Glomerular endothelial cell (primary cell): ENCODE measurements at regions not wholly inside any gene's neighbourhood (a gene's known extent, or its start where the extent isn't known, plus 50 kb on each side); places are given as distances from the start of the nearest gene placed in this dataset.

Experiments used
- DNase-seq: peaks from one replicate; pipeline ENCODE4 v3.0.0-alpha.2; 2011; ENCODE audit warnings: low read depth, low spot score; ENCODE audit errors: extremely low read depth

DNA sequence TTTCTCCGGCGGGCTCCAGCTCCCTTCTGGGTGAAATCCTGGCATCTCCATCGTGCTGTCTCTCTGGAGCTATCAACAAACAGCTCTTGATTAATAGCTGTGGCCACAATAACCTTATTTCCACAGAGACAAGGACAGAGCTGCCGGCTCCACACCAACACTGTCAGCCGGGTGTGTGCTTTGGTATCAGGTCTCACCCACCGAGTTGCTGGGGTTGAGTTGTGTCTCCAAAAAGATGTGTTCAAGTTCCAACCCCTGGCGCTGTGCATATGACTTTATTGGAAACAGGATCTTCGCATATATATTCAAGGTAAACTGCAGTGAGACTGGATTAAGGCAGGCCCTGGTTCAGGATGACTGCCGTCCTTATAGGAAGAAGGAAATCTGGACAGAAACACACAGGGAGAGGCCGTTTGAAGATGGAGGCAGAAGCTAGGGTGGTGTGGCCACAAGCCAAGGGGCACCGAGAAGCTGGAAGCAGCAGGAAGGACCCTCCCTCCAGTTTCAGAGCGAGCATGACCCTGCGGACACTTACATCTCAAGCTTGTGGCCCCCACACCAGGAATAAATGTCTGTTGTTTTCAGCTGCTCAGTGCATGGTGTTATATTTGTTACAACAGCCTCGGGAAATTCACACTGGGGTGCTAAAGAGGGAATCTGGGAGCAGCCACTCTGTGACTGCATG lies 88.4 kb upstream of the TMPRSS2 start:
- no peak for DNase-seq

DNA sequence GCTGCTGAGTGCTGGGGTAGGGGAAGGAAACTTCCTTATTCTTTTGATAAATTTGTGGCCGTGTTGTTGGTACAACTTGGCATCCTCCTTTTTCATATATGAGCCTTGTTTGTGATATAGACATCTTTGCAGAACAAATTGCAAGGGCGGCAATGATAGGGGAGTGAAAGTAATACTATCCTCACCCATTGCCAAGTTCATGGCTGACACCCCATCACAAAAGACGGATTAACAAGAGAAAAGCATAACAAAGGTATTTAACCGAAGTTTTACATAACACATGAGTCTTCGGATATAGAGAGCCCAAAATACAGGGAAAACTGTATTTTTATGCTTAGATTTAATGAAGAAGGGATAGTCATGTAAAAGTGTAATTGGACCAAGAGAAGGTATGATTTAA lies 86.3 kb upstream of the TMPRSS2 start:
- no peak for DNase-seq

DNA sequence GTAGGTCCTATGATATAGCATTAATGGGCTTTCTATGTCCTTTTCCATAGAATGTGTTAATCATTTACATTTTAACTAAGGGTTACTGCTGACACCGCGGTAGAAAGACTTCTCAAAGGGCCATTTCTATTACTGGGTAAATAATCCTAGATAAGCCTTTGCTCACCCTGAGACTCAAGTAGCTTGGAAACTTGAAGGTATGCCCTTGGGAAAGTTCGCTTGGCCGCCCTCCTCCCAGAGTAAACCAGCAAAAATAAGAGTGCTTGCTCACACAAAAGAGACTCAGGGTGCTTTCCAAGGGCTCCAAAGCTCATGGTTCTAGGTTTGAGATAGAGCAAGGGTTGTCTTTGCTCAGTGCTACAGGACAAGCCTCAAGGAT lies 85.8 kb upstream of the TMPRSS2 start:
- no peak for DNase-seq

DNA sequence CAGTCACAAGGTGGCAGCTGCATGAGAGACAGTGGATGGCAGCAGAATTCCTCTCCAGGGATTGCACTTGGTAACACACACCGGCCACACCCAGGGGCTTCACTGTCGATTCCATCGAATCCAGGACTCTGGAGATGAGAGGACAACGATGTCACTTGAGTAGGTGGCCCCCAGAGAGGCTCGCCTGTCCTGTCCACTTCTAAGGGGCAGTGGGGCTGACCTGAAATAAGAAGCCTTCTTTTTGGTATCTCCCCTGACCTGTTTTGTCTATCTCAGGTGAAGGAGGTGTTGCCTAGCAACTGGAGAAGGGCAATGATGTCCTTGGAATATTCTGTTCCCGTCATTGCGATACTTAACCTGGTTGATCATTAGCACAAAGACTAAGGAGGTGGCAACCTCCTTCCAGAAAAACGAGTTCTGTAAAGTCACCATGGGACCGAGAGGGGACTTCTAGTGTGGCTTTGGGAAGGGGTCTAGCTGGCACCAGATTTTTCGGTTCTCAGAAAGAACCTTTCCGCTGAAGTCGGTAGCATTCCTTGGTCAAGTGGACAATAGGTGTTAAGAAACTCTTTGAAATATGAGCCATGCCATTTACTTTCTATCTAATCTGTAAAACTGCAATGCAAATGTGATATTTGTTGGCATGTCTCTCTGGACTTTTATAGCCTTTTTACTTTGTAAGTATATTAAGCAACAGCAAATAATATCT lies 85.2 kb upstream of the TMPRSS2 start:
- DNase-seq: no peak

DNA sequence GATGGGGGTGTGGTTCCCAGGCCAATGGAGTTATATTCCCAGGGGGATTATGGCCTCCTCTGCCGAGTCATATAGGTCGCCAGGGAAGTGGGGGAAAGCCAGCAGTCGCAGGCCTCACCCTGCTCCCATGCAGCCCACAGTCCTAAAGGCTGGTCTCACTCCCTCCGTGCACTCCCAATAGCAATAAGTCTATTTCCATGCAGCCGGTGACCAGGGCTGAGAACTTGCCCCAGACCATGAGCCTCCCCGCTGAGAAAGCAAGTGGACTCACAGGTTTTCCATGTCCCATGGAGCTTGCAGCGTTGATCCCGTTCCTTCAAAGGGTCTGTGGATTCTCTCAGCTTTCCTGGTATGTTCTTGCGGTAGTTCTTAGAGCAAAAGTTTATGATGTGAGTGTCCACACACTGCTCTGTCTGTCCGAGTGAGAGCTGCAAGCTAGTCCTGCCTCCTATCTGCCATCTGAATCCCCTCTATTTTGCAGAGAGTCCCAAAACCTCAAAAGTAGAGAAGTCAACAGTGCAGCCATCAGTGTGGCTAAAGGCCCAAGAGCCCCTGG lies 81.7 kb upstream of the TMPRSS2 start:
- no peak for DNase-seq

DNA sequence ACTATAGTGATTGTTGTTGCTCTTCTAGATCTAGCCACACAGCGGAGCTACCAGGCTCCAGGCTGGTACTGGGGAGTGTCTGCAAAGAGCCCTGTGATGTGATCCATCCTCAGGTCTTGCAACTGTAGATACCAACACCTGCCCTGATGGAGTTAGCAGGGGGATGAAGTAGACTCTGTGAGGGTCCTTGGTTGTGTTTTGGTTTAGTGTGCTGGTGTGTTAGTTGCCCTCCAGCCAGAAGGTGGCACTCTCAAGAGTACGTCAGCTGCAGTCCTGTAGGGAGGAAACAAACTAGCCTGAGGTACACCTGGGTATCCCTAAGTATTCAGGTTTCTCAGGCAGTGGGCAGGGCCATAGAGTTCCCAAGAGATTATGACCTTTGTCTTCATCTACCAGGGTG lies 81.2 kb upstream of the TMPRSS2 start:
- no peak for DNase-seq

DNA sequence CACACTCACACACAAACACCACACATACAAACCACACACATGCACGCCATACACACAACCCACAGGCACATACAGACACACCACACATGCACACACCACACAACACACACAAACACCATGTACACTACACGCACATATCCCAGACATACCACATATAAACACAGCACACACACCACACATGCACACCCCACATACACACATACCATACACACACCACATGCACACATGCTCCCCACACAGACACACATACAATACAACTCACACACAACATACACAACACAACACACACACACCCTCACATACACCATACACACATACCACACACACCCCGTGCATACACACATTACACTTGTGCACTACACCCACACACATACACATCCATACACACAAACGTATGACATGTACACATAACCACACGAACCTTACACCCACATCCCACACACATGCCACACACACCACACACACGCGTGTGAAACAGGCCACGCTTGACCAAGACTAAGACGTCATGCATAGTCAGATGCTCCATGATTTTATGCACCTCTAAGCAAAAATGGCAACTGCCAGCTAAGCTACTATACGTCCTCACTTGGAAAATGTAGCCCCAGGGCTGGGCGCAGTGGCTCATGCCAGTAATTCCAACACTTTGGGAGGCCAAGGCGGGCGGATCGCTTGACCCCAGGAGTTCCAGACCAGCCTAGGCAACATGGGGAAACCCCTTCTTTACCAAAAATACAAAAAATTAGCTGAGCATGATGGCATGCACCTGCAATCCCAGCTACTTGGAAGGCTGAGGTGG lies 77.4 kb upstream of the TMPRSS2 start:
- no peak for DNase-seq

DNA sequence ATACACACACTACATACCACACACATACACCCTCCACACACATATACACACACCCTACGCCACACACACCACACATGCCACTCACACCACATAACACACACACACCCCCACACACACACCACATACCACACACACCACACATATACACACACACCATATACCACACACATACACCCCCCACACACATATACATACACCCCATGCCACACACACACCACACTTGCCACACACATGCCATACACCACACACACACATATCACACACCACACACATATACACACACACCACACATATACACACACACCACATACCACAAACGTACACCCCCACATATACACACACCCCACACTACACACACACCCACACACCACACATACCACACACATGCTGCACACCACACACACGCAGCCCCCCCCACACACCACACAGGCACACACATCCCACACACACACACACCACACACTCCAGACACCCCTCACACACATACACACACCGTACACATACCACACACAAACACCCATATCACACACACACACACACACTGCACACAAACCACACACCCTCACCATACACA lies 76.7 kb upstream of the TMPRSS2 start:
- DNase-seq: no peak

DNA sequence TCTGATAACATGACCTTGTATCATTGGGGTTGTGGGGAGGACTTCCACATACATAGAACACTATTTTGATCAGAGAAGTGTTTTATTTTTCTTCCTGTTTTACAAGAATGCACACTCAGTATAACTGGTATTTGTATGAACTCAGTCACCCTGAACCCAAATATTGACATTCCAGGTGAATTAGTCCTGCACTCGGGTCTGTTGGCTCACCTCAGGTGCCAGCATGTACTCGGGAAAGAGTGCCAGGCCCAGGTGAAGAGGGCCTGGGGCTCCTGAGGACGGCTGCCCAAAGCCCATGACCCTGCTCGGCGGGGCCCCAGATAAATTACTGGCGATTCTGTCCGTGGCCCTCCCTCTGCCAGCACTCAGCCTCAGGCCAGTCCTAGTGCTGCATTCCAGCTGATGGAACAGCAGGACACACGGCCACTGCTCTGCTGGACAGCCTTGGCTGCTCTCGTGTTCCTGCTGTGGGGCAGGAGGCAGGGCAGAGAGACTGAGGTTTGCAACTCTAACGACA lies 75.4 kb upstream of the TMPRSS2 start:
- DNase-seq: no peak

DNA sequence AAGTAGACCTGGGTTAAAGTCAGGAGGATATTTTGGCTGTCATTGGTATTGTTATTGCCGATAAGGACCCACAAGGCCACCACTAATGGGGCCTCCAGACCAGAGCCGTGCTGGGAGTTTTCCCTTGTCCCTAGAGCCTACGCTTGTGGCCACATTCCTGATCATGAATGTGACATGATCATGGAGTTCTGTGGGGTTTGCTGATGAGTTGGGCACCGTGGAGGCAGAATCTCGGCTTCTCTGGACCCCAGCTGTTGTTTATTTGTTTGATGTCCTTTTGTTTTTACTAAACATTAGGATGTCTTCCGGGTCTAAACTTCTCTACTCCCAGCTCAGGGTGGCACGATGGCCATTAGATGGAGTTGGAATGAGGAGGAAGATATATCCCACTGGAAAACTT lies 74.9 kb upstream of the TMPRSS2 start:
- DNase-seq: no peak

DNA sequence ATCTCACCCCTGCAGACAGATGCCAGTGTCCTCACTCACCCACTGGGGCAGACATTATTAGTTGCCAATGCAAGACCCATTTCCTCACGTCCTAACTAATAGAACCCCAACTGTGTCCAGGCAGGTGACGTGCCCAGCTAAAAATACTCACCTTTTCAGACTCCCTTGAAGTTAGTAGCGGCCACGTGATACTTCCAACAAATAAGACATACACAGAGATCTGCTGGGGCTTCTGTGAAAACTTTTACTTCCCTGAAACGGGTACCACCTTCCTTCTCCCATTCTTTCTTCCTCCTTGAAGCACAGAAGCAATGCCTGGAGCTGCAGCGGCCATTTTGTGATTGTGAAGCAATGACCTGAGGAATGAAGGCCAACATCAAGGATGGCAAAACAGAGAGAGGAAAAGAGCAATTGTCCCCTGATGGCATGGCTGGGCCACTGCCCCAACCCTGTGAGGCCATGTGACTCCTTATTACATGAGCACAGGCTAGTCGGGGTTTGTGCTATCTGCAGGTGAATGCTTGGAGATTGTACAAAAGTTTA lies 74.4 kb upstream of the TMPRSS2 start:
- no peak for DNase-seq

DNA sequence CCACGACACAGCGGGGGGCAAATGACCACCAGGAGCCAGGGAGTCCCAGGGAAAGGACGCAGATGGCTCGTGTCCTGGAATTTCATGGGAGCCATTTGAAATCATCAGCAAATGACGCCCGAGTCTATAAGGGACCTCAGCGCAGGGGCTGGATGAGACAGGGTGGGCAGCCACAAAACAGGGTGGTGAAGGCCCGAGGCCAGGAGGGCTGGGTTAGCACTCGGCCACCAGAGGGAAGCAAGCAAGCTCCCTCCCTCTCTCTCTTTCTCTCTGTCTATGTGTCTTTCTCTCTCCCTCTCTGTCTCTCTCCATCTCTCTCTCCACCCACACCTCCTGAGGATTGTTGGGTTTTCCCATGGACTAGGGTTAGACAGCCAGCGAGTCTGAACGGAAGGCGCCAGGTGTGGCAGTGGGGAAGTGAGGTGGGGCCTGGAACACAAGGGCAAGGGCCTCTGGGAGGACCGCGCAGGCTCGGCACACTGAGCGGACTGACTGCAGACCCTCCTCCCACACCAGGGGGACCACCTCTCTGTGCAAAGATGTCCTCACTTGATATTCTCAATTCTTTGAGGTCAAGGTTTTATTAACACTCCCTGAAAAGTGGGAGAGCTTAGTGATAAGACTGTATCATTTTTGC lies 73.8 kb upstream of the TMPRSS2 start:
- DNase-seq: no peak

DNA sequence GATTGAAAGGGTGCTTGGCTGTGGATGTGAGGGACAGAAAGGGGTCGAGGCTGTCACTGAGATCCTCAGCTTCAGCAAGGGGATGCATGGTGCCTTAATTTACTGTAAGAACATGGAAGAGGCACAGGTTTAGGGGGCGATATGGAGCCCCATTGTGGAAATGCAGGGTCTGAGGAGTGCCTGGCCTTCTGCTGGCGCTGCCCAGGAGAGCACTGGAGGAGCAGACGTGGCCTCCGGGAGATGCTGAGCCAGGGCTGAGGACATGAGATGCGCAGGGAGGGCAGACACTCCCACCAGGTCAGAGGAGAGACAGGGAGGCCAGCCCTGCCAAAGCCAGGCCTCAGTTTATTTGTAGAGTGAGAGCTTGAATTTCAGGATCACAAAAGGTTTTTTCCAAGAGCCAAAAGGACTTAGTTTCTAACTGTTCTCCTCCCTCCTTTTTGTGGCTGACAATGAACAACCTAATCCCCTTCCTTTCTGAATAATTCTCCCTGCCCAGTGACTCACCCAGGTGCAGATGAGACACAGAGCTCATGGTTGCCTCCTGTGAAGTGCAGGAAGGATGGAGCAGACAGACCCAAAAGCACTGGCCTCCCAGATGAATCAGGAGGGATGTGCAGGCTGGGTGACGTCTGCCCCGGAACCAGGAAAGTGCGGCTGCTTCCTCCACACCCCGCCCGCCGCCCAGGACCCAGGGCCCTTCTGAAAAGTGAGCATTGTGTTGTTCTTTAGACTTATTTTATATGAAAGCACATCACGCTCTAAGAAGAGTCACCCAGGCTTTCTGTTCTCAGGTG lies 73.0 kb upstream of the TMPRSS2 start:
- DNase-seq: no peak

DNA sequence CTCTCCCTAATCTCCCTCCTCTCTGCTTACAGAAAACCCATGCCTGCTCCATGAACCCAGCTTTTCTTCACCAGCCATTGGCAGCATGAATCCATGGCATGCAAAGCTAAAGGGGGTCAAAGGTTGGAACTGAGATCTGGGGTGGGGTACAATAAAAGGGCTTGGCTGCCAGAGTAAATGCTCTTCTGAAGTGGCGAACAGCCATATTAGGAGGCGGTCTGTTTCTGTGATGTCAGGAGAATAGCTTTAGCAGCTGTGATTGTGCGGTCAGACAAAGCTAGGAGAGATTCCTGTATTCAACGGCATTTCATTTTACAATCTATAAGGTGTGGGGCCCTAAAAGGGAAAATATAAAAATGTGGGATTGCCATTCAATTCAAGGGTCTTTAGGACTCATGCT lies 71.7 kb upstream of the TMPRSS2 start:
- DNase-seq: no peak

DNA sequence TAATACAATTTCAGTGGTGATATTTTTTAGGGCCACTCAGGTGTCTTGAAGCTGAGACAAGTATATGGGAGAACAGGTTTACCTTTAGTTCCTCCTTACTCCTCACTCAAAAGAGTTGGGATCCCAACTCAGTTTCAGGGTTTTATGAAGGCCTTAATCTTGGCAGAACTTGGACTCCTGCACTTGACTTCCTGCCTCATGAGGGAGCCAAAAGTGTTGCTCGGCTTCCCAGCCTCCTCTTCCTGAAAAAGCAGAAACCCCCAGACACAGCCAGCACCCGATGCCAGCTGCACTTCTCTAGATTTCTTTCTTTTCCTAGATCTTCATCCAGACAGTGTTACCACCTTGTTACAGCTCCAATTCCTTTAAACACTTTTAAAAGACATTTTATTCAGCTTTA lies 70.8 kb upstream of the TMPRSS2 start:
- no peak for DNase-seq

DNA sequence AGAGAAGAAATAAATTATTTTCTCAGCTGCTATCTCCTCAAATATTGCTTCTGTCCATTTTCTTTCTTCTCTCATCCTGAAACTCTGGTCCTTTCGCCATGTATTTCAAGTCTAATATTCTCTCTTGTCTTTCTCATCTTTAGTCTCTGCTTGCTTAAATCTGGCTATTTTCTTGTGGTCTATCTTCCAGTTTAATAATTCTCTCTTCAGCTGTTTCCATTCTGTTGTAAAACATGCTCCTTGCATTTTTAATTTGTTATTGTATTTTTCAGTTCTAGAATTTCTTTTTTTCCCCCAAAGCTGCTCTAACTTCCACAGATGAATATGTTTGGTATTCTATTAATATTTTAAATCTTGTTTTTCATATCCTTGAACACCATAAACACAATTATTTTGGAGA lies 70.1 kb upstream of the TMPRSS2 start:
- no peak for DNase-seq

DNA sequence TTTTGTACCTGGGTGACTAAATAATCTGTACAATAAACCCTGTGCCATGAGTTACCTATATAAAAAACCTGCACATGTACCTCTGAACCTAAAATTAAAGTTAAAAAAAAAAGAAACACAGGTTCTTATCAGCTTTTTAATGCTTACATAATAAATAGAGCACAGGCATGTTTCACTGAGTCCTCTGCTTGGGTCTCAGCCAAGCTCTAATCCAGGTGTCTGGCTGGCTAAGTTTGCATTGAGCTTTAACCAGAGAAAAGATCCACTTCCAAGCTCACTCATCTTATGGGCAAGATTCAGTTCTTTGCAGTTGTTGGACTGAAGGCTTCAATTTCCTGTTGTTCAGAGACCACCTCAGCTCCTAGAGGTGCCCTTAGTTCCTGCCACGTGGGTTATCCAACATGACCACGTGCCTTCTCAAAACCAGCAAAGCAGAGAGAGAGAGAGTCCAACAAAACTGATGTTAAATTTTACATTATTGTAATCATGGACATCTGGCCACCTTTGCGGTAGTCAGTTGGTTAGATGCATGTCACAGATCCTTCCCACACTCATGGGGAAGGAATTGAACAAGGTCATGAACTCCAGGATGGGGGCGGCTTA lies 68.2 kb upstream of the TMPRSS2 start:
- DNase-seq: no peak

DNA sequence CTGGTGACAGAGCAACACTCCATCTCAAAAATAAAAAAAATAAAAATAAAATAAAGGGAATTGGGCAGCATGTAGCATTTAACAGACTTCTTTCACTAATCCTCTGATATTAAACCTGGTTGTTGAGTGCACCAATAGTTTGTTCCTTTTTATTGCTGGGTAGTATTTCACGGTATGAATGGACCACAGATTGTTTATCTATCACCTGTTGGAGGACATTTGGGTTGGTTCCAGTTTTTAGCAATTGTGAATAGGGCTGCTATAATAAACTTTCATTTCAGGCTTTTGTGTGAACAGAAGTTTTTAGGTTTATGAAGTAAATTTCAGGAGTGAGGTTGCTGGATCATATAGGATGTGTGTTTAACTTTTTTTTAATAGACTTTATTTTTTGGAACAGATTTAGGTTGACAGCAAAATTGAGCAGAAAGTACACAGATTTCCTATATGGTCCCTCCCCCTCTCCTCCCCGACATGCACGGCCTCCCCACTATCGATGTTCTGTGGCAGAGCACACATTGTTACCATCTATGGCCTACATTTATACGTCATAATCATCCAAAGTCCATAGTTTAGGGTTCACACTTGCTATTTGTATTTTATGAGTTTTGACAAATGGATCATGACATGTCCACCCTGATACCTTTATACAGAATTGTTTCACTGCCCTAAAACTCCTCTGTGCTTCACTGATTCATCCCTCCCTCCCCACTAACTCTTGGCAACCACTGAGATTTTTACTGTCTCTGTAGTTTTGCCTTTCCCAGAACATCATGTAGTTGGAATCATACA lies 66.1 kb upstream of the TMPRSS2 start:
- DNase-seq: no peak
